Endodermal cell (in vitro differentiated cells): ENCODE measurements at regions not wholly inside any gene's neighbourhood (a gene's known extent, or its start where the extent isn't known, plus 50 kb on each side); places are given as distances from the start of the nearest gene placed in this dataset.

Source experiments
- DNase-seq: peaks from one replicate; pipeline ENCODE4 v3.0.0-alpha.2; 2017
- H3K27ac ChIP-seq: 2 replicates; pipeline ENCODE4 v1.5.1; 2013; ENCODE audit warnings: mild to moderate bottlenecking, low read depth, low read length, moderate library complexity
- H3K27me3 ChIP-seq: 2 replicates; pipeline ENCODE4 v1.6.1; 2013; ENCODE audit warnings: mild to moderate bottlenecking, low read length, moderate library complexity; ENCODE audit not compliant: insufficient read depth, control insufficient read depth, poor library complexity, severe bottlenecking
- H3K36me3 ChIP-seq: 2 replicates; pipeline ENCODE4 v1.7.0; 2013; ENCODE audit warnings: mild to moderate bottlenecking, low read length, moderate library complexity; ENCODE audit not compliant: control insufficient read depth, insufficient read depth
- H3K4me1 ChIP-seq: one replicate; pipeline ENCODE4 v1.7.0; 2013; ENCODE audit warnings: low read length; ENCODE audit not compliant: control insufficient read depth, insufficient read depth
- H3K4me3 ChIP-seq: 2 replicates; pipeline ENCODE4 v1.5.1; 2013; ENCODE audit warnings: mild to moderate bottlenecking, low read length, moderate library complexity
- H3K9ac ChIP-seq: 2 replicates; pipeline ENCODE4 v1.6.1; 2013; ENCODE audit warnings: mild to moderate bottlenecking, low read length, moderate library complexity; ENCODE audit not compliant: poor library complexity, severe bottlenecking; ENCODE audit errors: extremely low read depth
- H3K9me3 ChIP-seq: 2 replicates; pipeline ENCODE4 v1.6.1; 2013; ENCODE audit warnings: mild to moderate bottlenecking, low read length, moderate library complexity; ENCODE audit not compliant: control insufficient read depth
- H3K27ac Mint-ChIP-seq: 2 replicates; pipeline ENCODE4 v1.8.0; 2020; ENCODE audit warnings: mixed read lengths
- H3K27me3 Mint-ChIP-seq: 2 replicates; pipeline ENCODE4 v1.8.0; 2021; ENCODE audit warnings: mild to moderate bottlenecking, mixed read lengths; ENCODE audit not compliant: insufficient read depth
- H3K36me3 Mint-ChIP-seq: 2 replicates; pipeline ENCODE4 v1.8.0; 2020; ENCODE audit warnings: low read depth, mixed read lengths
- H3K4me1 Mint-ChIP-seq: 2 replicates; pipeline ENCODE4 v1.8.0; 2020; ENCODE audit warnings: mixed read lengths
- H3K4me3 Mint-ChIP-seq: 2 replicates; pipeline ENCODE4 v1.8.0; 2020; ENCODE audit warnings: mild to moderate bottlenecking, moderate library complexity, mixed read lengths
- H3K9me3 Mint-ChIP-seq: 2 replicates; pipeline ENCODE4 v1.8.0; 2020; ENCODE audit warnings: mild to moderate bottlenecking, mixed read lengths
- CTCF ChIP-seq: fragments of 200-600 bp; sonication (generic); conservative IDR thresholded peaks from 2 replicates; pipeline ENCODE4 v1.5.0; 2021; ENCODE audit warnings: antibody characterized with exemption, mild to moderate bottlenecking
- WGBS, 2 experiments: methylation state at CpG; one replicate each; pipeline versions ENCODE4 v1.1.5 to v1.1.7; 2013; ENCODE audit warnings: missing lambda C conversion rate in 2 of 2, mixed read lengths in 1 of 2; ENCODE audit not compliant: insufficient coverage in 1 of 2, insufficient read length in 1 of 2; 5-methylcytosine and 5-hydroxymethylcytosine counted together

GRCh38 chr12:112676507-112676906 lies 115.0 kb upstream of the RPH3A start:
- TF ChIP-seq CTCF = no peak
- Histone ChIP-seq H3K27me3 (peaks cover 24% of the 10 kb centered on the region), H3K9ac (no peak overlapping the region), H3K27ac (no peak overlapping the region), H3K4me3 (no peak overlapping the region), H3K9me3 (no peaks in the 10 kb centered on the region), H3K4me1 (no peaks in the 10 kb centered on the region), H3K36me3 (no peaks in the 10 kb centered on the region)
- Mint-ChIP-seq H3K4me1 (no peaks in the 10 kb centered on the region), H3K9me3 (no peaks in the 10 kb centered on the region), H3K27me3 (peaks cover 18% of the 10 kb centered on the region), H3K27ac (no peak overlapping the region), H3K4me3 (no peak overlapping the region), H3K36me3 (no peaks in the 10 kb centered on the region)
- peak; percentile 52 for DNase-seq
- WGBS, 2 experiments = 66 to 76% methylated on average over 4 of the region's 4 CpGs

GRCh38 chr12:112677050-112677765 lies 114.3 kb upstream of the RPH3A start:
- H3K4me1 ChIP-seq = no peaks in the 10 kb centered on the region
- peaks cover 23% of the 10 kb centered on the region for H3K27me3 ChIP-seq
- Mint-ChIP-seq H3K36me3 (no peaks in the 10 kb centered on the region), H3K4me3 (no peak overlapping the region), H3K9me3 (no peaks in the 10 kb centered on the region), H3K27ac (no peak overlapping the region), H3K27me3 (peaks cover 18% of the 10 kb centered on the region), H3K4me1 (no peaks in the 10 kb centered on the region)
- WGBS, 2 experiments = 71 to 81% methylated on average over 4 to 6 of the region's 6 CpGs
- peak; percentile 27 for TF ChIP-seq CTCF
- H3K4me3 ChIP-seq = no peak overlapping the region
- H3K9me3 ChIP-seq = no peaks in the 10 kb centered on the region
- H3K27ac ChIP-seq = no peak overlapping the region
- H3K9ac ChIP-seq = no peak overlapping the region
- no peak for DNase-seq
- H3K36me3 ChIP-seq = no peaks in the 10 kb centered on the region

- Histone ChIP-seq H3K27me3 (peaks cover 18% of the 10 kb centered on the region), H3K27ac (no peak overlapping the region), H3K9me3 (no peaks in the 10 kb centered on the region), H3K4me1 (no peaks in the 10 kb centered on the region), H3K9ac (no peak overlapping the region), H3K36me3 (no peaks in the 10 kb centered on the region), H3K4me3 (no peak overlapping the region)
- H3K27me3 Mint-ChIP-seq = peaks cover 6% of the 10 kb centered on the region
- no peaks in the 10 kb centered on the region for H3K4me1 Mint-ChIP-seq
- no peaks in the 10 kb centered on the region for H3K36me3 Mint-ChIP-seq
- peak; percentile 57 for DNase-seq
- H3K4me3 Mint-ChIP-seq = no peak overlapping the region
- WGBS, 2 experiments = 82 to 89% methylated on average over 3 to 4 of the region's 4 CpGs
- H3K27ac Mint-ChIP-seq = no peak overlapping the region
- H3K9me3 Mint-ChIP-seq = no peaks in the 10 kb centered on the region
- no peak for TF ChIP-seq CTCF
Observed at GRCh38 chr12:112680993-112681392, 110.6 kb upstream of the RPH3A start.
